Right kidney (tissue), 1 donor: ENCODE measurements at regions not wholly inside any gene's neighbourhood (a gene's known extent, or its start where the extent isn't known, plus 50 kb on each side); places are given as distances from the start of the nearest gene placed in this dataset.

Experiments used
- DNase-seq: peaks from one replicate; pipeline ENCODE4 v3.0.0-alpha.2; 2016

DNA sequence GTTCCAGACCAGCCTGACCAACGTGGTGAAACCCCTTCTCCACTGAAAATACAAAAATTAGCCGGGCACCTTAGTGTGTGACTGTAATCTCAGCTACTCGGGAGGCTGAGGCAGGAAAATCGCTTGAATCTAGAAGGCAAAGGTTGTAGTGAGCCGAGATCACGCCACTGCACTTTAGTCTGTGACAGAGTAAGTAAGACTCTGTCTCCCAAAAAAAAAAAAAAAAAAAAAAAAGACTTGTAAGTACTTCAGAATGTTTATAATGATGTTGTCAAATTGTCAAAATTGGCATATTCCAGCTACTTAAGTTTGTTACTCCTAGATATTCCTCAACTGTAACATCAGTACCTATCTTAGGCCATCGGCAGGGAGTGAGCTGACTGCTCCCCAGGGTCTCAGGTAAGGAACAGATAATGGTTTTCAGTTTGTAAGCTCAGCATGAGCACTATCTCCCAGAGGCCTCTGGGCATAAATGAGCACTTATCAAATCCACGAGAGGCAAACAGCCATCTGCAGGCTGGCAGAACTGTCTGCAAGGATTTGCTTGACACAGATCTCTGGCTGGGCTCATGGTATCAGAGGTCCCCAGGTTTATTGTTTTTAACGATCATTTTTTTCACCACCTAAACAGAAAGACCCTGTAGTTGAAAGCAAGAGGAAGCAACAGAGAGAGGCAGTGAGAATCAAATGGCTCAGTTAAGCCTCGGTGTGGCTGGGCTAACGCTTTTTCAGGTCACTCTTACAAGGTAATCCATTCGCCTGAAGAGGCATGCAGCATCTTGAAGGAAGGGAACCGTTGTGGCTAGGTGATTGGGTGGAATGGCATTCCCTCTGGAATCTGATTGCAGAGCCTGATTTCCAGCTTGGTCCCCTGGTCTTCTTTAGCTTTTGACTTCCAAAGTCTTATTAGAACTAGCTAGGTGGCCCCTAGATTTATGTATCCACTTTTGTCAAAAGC is 115.9 kb downstream of the LY86 start:
- DNase-seq: no peak

DNA sequence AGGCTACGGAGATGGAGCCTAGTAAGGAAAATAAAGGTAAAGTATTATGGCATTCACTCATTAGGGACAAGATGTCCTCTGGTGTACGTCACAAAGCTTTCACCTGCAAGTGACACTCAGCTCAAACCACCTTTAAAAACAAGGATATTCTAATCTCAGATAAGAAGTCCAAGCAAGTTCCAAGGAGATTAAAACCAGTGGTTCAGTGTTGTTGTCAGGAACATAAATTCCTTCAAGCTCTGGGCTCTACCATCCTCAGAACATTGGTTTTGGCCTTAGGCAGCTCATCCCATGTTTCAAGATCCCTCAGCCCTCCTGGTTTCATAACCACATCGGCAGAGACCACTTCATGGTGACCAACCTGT is 116.5 kb downstream of the LY86 start:
- no peak for DNase-seq

DNA sequence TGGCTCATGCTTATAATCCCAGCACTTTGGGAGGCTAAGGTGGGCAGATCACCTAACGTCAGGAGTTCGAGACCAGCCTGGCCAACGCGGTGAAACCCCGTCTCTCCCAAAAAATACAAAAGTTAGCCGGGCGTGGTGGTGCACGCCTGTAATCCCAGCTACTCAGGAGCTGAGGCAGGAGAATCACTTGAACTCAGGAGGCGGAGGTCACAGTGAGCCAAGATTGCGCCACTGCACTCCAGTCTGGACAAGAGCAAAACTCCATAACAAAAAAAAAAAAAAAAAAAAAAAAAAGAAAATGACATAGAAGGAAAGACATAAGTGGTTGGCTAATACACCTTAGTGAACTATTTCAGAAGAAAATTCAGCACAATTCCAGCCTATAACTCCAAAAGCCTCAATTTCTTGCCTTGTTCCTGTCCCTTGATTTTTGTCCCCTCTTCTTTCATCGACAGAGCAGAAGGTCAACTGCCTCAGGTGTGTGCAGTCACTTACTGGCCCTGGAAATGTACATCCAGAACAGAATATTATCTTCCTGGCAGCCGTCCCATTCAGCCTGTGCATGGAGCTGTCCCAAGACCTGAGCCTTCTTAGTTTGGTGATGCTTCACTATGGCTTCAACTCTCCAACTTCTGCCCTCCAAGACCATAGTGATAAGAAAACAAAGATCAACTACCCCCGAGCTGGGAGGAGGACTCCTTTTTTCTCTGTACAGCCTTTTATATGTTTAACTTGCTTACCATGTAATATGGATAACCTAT is 117.6 kb downstream of the LY86 start:
- DNase-seq: no peak

DNA sequence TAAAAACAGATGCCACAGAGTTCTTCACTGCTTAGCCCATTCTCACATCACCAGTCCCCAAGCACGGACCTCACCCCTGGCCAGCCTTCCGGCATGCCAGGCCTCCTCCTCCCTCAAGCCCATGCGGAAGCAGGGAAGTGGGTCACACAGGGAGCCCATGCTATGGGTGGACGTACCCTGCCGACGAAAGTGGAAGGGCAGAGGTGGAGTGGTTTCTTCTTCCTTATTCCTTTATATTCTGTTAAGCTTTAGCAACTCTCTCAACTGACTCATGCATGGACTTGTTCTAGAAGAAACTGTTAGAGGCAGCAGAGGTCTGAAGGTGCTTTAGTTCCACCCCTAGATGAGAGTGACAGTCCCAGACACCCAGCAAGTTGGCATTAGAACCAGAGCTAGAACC is 118.6 kb downstream of the LY86 start:
- no peak for DNase-seq

DNA sequence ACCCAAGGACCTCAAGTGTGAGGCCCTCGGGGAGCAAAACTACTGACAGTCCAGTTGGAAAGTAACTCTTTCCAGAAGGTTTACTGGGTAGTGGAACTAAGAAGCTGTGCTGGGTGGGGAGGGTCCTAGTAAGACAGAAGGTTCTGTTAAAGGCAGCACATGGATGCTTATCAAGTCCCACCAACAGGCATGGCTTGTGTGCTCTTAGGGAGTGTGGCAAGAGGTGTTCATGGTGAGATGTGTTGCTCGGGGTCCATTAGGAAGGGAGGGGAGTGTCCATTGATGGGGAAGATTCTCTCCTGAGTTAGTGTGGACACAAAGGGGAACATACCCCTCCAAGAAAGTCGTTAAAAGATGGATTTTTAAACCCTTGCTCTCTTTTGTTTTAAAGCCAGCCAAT is 120.6 kb downstream of the LY86 start:
- DNase-seq: no peak

DNA sequence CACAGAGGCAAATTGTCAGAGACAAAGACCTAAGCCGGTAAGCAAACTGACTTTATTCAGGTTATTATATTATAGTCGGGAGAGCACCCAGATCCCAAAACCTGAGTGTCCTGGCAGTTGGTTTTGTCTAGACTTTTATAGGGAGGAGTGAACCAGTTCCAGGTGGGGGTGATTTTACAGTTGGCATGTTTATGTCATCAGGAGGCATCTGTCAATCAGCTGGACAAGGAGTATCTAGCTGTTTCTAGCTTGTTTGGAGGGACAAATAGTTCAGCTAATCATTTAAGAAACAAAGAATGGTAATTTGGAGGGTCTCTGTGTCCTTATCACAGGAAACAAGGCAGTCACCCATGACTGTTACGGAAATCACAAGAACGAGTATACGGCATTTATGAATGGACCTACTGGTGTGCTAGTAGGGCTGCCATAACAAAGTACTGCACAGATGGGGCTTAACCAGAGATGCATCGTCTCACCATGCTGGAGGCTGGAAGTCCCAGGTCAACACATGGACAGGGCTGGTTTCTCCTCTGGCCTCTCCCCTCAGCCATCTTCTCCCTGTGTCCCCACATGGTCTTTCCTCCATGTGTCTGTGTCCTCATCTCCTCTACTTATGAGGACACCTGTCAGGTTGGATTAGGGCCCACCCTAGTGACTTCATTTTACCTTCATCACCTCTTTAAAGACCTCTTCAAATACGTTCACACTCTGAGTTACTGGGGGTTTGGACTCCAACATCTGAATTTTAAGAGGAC is 122.7 kb downstream of the LY86 start:
- no peak for DNase-seq

DNA sequence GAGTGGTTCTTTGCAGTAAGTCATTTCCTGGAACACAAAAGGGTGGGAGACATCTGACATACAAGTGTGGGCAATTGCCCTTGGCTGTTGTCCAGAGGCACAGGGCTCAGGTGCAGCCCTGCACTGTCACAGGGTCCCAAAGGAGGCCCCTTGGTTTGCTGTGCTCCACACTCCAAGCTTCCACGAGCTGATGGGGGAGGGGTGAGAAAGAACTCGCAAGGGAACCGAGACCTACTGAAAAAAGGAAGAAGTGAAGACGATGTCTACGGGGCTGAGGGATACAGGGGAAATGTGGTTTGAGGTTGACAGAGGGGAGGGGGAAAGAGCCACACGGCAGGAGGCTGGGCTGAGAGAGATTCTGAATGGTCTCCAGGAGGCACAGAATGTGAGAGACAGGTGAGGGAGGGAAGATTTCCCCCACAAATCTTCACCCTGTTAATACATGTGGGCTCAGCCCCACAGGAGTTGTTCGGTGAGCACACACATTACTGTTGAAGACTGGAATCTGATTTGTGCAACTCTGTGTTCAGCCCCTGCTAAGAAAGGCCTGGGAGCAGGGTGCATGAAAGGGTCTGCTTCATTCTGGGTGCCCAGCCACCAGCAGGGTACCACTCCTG is 123.4 kb downstream of the LY86 start:
- no peak for DNase-seq

DNA sequence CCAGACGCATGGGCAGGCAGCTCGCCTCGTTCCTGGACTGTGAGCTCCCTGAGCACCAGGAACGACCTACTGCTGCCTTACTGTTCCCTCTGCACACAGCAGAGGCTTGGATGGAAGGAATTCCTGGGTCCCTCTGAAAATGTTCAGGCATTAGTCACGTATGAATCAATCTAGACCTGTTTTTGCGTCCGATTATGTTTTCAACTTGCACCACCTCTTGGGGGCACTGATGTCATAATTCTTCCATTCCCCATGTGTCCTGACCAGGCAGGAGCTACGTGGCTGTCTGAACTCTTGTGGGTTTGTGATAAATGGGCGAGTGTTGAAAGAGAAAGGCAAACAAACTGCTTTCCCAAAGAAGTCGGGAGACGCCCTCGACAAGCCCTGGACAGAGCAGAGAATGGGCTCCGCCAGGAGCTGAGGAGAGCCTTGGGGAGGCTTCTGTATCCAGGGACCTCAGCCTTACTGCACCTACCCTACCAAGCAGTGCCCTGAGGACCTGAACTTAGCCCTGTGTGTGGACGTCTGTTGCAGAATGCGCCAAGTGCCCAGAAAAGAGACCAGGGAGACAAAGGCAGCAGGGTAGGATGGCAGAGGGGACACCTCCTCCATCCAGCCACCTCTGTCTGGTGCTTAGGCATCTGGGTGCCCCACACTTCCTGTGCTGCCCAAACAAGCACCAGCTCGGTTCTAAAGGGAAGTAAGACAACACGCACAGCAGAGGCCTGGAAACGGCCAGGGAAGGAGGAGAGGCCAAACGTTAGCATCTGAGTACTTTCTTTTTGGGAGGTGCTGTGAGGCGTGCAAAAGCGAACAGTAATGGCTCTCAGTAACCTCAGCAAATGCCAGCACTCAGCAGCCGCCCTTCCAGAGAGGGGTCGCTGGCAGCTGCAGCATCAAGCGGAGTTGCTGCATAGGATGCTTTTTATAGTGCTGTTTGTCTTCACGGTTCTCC is 124.2 kb downstream of the LY86 start:
- no peak for DNase-seq

DNA sequence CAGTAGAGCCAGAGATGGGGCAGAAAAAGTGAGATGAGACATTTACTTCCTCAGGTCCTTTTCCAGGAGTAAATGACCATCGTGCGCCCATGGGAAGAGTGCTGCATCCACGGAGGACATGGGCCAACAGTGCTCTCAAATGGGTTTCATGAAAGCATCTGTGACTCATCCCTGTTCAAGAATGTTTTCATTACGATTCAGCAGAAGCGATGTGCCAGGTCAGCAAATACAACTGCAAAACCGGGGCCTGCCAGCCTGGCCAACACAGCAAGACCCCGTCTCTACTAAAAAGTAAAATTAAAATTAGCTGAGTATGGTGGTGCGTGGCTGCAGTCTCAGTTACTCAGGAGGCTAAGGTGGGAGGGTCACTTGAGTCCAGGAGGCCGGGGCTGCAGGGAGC is 125.1 kb downstream of the LY86 start:
- no peak for DNase-seq

DNA sequence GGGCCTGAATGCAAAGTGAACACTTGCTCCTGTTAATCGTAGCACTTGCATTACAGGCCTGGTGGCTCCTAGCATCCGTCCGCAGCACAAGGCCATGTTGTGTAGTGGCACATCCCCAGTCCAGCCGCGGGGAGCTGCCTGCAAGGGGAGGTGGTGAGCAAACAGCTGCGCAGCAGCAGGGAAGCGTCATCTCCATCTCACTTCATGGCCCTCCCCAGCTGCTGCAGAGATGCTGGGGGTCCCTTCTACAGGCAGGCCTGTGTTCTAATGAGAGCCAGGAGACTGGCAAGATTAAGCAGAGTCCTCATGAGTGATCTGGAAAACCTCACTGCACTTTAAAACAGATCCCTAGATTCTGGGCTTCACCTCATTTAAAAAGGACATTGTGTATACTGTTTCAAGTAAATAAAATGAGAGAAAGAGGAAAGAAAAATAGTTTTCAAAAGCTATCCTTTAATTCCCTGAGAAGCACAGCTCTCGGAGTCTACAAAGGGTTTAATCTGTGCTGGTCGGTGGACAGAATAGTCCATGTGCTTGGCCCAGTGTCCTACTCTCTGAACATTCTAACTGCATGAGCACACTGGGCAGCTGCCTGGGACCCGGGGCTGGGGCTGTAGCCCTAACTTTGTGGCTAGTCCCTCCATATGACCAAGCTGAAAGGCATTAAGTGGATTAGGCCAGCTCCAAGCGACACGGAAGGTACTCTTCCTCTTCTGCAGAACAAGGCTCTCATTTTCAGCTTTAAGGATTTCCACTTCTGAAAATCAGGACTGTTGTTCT is 125.8 kb downstream of the LY86 start:
- no peak for DNase-seq

DNA sequence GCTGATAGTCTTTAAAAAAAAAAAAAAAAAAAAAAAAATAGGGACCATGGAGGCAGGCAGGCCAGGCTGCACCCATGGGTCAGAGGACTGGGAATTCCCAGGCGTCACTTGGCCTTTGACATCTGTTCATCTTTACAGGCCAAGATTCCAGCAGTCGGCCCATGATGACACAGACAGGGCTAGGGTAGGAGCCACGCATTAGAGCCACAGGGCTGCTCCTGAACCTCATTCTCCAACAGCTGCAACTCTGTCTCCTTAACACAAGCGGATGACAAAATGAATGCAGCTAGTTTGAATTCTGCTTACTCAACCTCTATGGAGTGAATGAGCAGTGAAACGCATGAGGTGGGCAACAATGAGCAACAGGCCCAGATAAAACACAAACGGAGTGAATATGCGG is 126.4 kb downstream of the LY86 start:
- DNase-seq: no peak

DNA sequence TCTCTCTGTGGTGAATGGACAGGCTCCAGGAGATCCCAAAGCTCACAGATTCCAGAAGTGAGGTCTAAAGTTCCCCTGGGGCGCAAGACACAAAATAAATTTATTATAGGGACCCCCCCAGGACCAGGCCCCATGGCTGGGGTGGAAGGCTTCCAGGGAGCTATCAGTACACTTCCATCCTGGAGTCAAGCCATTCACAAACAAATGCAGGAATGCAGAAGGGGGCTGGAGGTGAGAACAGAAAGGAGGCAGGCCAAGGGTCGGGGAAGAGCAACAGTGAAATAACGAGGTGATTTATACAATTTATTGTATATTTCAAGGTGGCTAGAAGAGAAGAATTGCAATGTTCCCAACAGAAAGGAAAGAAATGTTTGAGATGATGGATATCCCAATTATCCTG is 126.9 kb downstream of the LY86 start:
- DNase-seq: no peak

DNA sequence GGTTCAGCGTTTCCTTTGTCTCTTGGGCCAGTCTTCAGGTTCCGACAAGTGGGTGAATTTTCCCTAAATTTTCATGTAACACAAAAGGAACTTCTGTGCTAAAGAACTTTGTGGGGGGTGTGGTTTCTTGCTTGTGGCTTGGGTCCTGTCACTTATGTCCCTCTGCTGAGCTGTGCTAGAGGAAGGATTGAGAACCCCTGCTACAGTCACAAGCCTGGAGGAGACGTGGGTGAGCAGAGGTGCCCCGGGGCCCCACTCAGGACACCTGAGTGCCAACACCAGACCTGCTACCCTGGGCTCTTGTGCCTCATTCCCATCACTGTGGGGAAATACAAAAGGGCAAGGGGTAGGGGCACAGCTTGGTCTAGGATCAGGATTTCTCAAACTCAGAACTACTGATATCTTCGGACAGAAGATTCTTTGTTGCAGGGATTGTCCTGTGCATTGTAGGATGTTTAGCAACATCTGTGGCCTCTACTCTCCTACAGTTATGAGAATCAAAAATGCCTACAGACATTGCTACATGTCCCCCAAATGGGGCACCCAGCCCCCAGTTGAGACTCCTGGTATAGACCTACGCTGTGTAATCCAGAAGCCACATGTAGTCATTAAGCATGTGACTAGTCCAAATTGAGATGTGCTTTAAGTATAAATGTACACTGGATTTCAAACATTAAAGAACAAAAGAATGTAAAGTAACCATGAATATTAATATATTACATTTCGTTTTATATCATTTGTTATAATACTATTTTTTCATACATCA is 128.7 kb downstream of the LY86 start:
- DNase-seq: no peak

DNA sequence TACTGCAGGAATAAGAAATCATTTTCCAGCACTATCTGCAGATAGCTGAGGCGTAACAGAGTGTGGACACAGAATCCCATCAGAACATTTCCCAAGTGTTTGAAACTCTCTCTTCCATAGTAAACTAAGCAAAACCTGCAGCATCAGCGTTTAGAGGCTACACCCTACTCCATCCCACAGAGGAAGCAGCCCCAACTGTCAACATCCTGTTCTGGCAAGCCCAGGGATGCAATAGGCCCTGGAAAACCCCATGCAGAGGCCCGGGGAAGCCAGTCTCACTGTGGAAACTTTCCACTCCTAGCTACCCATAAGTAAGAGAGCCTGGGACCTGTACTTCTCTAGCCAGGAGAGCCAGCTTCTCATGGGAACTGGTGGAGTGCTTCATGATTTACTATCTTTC is 129.4 kb downstream of the LY86 start:
- DNase-seq: no peak

DNA sequence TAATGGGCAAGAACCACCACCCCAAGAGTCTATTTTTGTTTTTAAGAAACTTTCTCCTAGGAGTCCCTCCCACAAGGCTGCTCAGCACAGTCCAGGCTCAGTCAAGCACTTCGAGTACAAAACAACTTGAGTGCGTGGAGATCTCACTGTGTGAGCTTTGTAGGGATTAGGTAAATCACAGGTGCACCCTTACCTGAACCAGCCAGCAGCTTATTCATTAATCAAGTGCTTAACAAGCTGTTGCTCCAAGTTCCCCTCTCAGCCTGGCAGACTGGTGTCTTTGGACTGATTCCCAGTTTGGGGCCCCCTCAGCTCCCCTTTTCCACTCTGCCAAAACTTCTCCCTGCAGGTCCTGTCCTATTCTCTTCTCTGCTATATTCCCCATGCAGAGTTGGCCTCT is 133.1 kb downstream of the LY86 start:
- peak; percentile 53 for DNase-seq

DNA sequence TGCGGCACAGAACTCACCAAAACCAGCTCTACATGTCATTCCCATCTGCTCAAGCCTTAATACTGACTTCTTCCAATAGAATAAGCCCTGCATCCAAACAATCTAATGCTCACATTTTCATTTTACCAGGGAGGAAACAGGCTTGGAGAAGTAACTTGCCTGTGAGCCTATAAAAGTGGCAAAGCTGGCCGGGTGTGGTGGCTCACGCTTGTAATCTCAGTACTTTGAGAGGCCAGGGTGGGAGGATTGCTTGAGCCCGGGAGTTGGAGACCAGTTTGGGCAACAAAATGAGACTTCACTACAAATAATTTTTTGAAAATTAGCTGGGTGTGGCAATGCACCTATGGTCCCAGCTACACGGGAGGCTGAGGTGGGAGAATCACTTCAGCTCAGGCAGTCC is 133.7 kb downstream of the LY86 start:
- no peak for DNase-seq

DNA sequence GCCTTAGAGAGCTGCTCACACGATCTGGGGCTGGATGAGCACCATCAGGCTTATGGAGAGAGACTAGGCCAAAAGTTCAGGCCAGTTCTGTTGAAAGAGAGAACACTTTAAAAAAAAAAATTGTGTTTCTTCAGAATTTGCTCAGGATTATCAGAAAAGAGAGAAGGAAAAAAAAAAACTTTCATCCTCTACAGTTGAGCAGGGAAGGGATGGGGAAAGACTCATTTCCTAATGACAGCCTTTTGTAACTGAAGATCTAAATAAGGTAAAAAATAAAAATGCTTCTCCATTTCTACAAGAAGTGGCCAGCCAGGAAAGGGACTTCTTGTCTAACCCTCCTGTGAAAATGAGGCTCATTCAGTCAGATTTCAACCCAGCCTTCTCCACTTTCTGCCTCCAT is 134.8 kb downstream of the LY86 start:
- no peak for DNase-seq

DNA sequence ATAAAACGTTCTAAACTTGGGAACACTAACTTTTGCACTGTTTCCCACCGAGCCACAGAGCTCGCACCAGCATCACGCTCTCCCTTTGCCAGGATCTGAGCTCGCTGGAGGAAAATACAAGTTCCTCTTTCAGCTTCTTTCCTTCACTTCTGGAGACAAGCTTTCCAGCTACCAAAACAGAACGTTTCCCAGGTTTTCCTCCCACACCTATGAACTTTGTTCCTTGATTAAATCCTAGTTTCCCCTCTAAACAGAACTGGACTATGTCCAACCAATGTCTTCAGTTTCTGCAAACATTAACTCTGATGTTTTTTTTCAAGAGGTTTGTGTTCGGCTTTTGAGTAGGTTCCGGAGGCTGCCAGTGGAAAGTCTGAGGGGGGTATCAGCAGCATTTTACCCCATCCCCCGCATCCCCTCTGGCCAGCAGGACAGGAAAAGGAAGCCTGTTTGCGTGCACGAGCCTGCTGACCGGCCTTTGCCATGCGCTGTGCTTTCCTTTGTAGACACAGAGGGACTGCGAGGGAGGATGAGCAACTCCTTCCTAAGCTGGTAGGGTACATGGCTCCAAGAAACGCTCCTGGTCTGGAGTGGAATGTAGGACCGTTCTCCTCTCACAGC is 135.5 kb downstream of the LY86 start:
- no peak for DNase-seq
